ENCODE measurements at regions not wholly inside any gene's neighbourhood (a gene's known extent, or its start where the extent isn't known, plus 50 kb on each side); places are given as distances from the start of the nearest gene placed in this dataset.

- no peak overlapping the region for H2BK5ac ChIP-seq (ENCODE audit: low read depth, low read length)
- no peaks in the 10 kb centered on the region for H3K23me2 ChIP-seq (ENCODE audit: low read depth, low read length)
- H3K27ac ChIP-seq (ENCODE audit: low read depth, low read length) = no peak overlapping the region
- no peak overlapping the region for H4K8ac ChIP-seq (ENCODE audit: extremely low read depth, insufficient read depth, low read length)
- WGBS, 2 experiments (ENCODE audit: extremely low coverage in 1 of 2, insufficient coverage in 1 of 2, insufficient read length in 1 of 2, insufficient replicate concordance in 2 of 2, low coverage in 1 of 2, low lambda C conversion rate in 2 of 2, missing lambda C conversion rate in 1 of 2) = 95% methylated on average over 9 of the region's 9 CpGs; no CpG with 5 or more reads in 1 of the 2 experiments
- FAIRE-seq = no peak
- H3K4me1 ChIP-seq (replicated peaks in 1 of 4; ENCODE audit: control insufficient read depth in 3 of 4, insufficient read depth in 4 of 4, low read length in 3 of 4) = no peaks in the 10 kb centered on the region
- no peaks in the 10 kb centered on the region for H3K36me3 ChIP-seq (ENCODE audit: control insufficient read depth in 2 of 4, insufficient read depth in 4 of 4, low read length in 3 of 4)
- CTCF ChIA-PET (ENCODE audit: partially characterized antibody) = interaction anchor here (1.3 kb wide), 1 partner anchor 262 kb away, joined by 3 read pairs; no protein-coding TSS in a partner anchor
- no peaks in the 10 kb centered on the region for H4K20me1 ChIP-seq (replicated peaks in 1 of 2; ENCODE audit: control insufficient read depth in 1 of 2, insufficient read depth in 2 of 2, low read length in 2 of 2)
- peaks cover 1 to 7% (median 4%) of the 10 kb centered on the region in 4 experiments; a peak in 5 of 7 replicates for H3K27me3 ChIP-seq (replicated peaks in 1 of 4; ENCODE audit: control insufficient read depth in 3 of 4, extremely low read depth in 1 of 4, insufficient read depth in 3 of 4, low read length in 3 of 4)
- no peak overlapping the region for H2BK15ac ChIP-seq (ENCODE audit: low read length)
- no peaks in the 10 kb centered on the region for H3K79me2 ChIP-seq (ENCODE audit: control insufficient read depth in 1 of 2, insufficient read depth in 2 of 2, low read length in 2 of 2)
- no peaks in the 10 kb centered on the region for H3K9me3 ChIP-seq (ENCODE audit: insufficient read depth in 2 of 2, low read depth in 1 of 2, low read length in 1 of 2)
- no peak overlapping the region for H2BK20ac ChIP-seq (ENCODE audit: low read length)
- no peak overlapping the region for H3K9ac ChIP-seq (replicated peaks in 1 of 4; ENCODE audit: extremely low read depth in 1 of 4, low read depth in 3 of 4, low read length in 3 of 4)
- H2AK5ac ChIP-seq (ENCODE audit: low read depth, low read length) = no peak overlapping the region
- no peak overlapping the region for H3K18ac ChIP-seq (ENCODE audit: extremely low read depth, low read length)
- H3K56ac ChIP-seq (replicated peaks; ENCODE audit: insufficient read length, low read depth, low read length) = no peak overlapping the region
- H2AFZ ChIP-seq (ENCODE audit: low read length) = no peak overlapping the region
- H3K4ac ChIP-seq (replicated peaks; ENCODE audit: insufficient read length, low read depth, low read length) = no peak overlapping the region
- no peak overlapping the region for H3K23ac ChIP-seq (ENCODE audit: insufficient read length)
- no peak overlapping the region for H4K5ac ChIP-seq (ENCODE audit: insufficient read length, low read depth, low read length)
- H2BK12ac ChIP-seq (ENCODE audit: low read depth, low read length) = no peak overlapping the region
- POLR2A ChIA-PET (ENCODE audit: partially characterized antibody) = no interaction called here
- H3K4me2 ChIP-seq (ENCODE audit: insufficient read depth in 1 of 2, low read depth in 2 of 2, low read length in 2 of 2) = no peak overlapping the region
- no peaks in the 10 kb centered on the region for H3K79me1 ChIP-seq (ENCODE audit: low read depth, low read length)
- no peak overlapping the region for H3K14ac ChIP-seq (ENCODE audit: insufficient read length)
- no peak overlapping the region for H2BK120ac ChIP-seq (replicated peaks; ENCODE audit: low read depth, low read length)
- H3K4me3 ChIP-seq (ENCODE audit: extremely low read depth in 1 of 4, insufficient read depth in 2 of 4, low read depth in 3 of 4, low read length in 4 of 4) = no peak overlapping the region
- no peak overlapping the region for H4K91ac ChIP-seq (replicated peaks; ENCODE audit: insufficient read length, low read length)
- no peak for DNase-seq (ENCODE audit: low read depth in 1 of 2, low spot score in 2 of 2)
- TF ChIP-seq GABPA (IDR thresholded peaks at IDR 0.05; ENCODE audit: borderline replicate concordance, insufficient read depth, low read length) = no peak
- TF ChIP-seq GTF2F1 (IDR thresholded peaks at IDR 0.05; ENCODE audit: borderline replicate concordance, low read depth, low read length) = no peak
- TF ChIP-seq FOSL1 (IDR thresholded peaks at IDR 0.05; ENCODE audit: insufficient read depth, low read depth, low read length) = no peak
- TF ChIP-seq CHD1 (IDR thresholded peaks at IDR 0.05; ENCODE audit: low read depth, low read length) = no peak
- no peak for TF ChIP-seq EP300 (IDR thresholded peaks at IDR 0.05; ENCODE audit: borderline replicate concordance in 1 of 2, low read depth in 2 of 2, low read length in 2 of 2)
- no peak for TF ChIP-seq CHD2 (IDR thresholded peaks at IDR 0.05; ENCODE audit: low read length)
- TF ChIP-seq KDM1A (IDR thresholded peaks at IDR 0.05; ENCODE audit: borderline replicate concordance, low read length) = no peak
These were observed 57.9 kb downstream of the HLA-A start for GRCh38 chr6:30000156-30000791.

All from H1 (cell line).